ENCODE measurements at regions not wholly inside any gene's neighbourhood (a gene's known extent, or its start where the extent isn't known, plus 50 kb on each side); places are given as distances from the start of the nearest gene placed in this dataset.

DNA sequence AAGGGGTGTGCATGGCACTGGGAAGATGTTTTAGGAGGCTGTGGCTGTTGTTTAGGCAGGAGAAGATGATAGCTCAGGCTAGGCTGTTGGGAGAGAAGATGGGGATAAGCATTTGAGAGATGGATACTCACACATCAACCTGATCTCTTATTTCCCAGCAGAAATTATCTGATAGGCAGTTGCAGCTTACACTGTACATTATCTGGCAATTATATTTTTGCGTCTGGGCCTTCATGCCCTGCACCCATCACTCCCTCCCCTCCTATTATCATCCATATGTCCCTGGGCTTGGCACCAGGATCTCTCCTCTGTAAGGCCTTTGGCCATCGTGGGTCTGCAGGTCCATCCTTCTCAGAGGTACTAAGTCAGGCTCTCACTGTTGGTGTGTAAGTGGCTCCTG, 401.0 kb upstream of the EEF2KMT start:
- TF ChIP-seq, protein P1, sequence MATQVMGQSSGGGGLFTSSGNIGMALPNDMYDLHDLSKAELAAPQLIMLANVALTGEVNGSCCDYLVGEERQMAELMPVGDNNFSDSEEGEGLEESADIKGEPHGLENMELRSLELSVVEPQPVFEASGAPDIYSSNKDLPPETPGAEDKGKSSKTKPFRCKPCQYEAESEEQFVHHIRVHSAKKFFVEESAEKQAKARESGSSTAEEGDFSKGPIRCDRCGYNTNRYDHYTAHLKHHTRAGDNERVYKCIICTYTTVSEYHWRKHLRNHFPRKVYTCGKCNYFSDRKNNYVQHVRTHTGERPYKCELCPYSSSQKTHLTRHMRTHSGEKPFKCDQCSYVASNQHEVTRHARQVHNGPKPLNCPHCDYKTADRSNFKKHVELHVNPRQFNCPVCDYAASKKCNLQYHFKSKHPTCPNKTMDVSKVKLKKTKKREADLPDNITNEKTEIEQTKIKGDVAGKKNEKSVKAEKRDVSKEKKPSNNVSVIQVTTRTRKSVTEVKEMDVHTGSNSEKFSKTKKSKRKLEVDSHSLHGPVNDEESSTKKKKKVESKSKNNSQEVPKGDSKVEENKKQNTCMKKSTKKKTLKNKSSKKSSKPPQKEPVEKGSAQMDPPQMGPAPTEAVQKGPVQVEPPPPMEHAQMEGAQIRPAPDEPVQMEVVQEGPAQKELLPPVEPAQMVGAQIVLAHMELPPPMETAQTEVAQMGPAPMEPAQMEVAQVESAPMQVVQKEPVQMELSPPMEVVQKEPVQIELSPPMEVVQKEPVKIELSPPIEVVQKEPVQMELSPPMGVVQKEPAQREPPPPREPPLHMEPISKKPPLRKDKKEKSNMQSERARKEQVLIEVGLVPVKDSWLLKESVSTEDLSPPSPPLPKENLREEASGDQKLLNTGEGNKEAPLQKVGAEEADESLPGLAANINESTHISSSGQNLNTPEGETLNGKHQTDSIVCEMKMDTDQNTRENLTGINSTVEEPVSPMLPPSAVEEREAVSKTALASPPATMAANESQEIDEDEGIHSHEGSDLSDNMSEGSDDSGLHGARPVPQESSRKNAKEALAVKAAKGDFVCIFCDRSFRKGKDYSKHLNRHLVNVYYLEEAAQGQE (IDR thresholded peaks at IDR 0.05; ENCODE audit: low read depth): no peak
- no peak for TF ChIP-seq YY1 (IDR thresholded peaks at IDR 0.05; ENCODE audit: low read depth)
- TF ChIP-seq CEBPB (IDR thresholded peaks at IDR 0.05): no peak
- no peak for TF ChIP-seq EP300 (IDR thresholded peaks at IDR 0.05; ENCODE audit: borderline replicate concordance)
- TF ChIP-seq RAD21 (IDR thresholded peaks at IDR 0.05; ENCODE audit: low read depth): no peak
- TF ChIP-seq ZBTB7A (IDR thresholded peaks at IDR 0.05; ENCODE audit: low read depth): no peak
- no peak for TF ChIP-seq TEAD4 (IDR thresholded peaks at IDR 0.05)

Data from Ishikawa (cell line).